Astrocyte (in vitro differentiated cells and primary cell): ENCODE measurements at regions not wholly inside any gene's neighbourhood (a gene's known extent, or its start where the extent isn't known, plus 50 kb on each side); places are given as distances from the start of the nearest gene placed in this dataset.
"Not testable (repeated sequence)": the region's sequence is repeated elsewhere in the genome, so short reads cannot be mapped to it uniquely, and the experiment has no call there.

ENCODE experiments used
- DNase-seq: peaks from one replicate; pipeline ENCODE4 v3.0.0-alpha.2; 2010; ENCODE audit warnings: low read depth
- FAIRE-seq: peaks from 2 replicates; lab custom pipeline; 2011; peaks lifted over from hg19 to GRCh38; lab: Jason Lieb, UNC
- H2AFZ ChIP-seq: 2 replicates; pipeline ENCODE4 v1.6.0; 2012; ENCODE audit warnings: low read depth, low read length, inconsistent platforms
- H3K27ac ChIP-seq: 2 replicates; pipeline ENCODE4 v1.5.1; 2011; ENCODE audit warnings: low read depth, low read length, inconsistent platforms
- H3K27me3 ChIP-seq: 2 replicates; pipeline ENCODE4 v1.6.0; 2011; ENCODE audit warnings: low read length, inconsistent platforms; ENCODE audit not compliant: insufficient read depth
- H3K36me3 ChIP-seq: 2 replicates; pipeline ENCODE4 v1.5.1; 2011; ENCODE audit warnings: low read length, inconsistent platforms; ENCODE audit not compliant: insufficient read depth
- H3K4me1 ChIP-seq: 2 replicates; pipeline ENCODE4 v1.5.1; 2011; ENCODE audit warnings: low read length, inconsistent platforms; ENCODE audit not compliant: insufficient read depth
- H3K4me2 ChIP-seq: 2 replicates; pipeline ENCODE4 v1.6.0; 2012; ENCODE audit warnings: low read length, inconsistent platforms
- H3K4me3 ChIP-seq: 2 replicates; pipeline ENCODE4 v1.5.1; 2011; ENCODE audit warnings: low read depth, mild to moderate bottlenecking, low read length, inconsistent platforms; ENCODE audit not compliant: insufficient read depth
- H3K79me2 ChIP-seq: 2 replicates; pipeline ENCODE4 v1.6.0; 2012; ENCODE audit warnings: mild to moderate bottlenecking, low read length, inconsistent platforms; ENCODE audit not compliant: insufficient read depth
- H3K9ac ChIP-seq: 2 replicates; pipeline ENCODE4 v1.6.0; 2012; ENCODE audit warnings: mild to moderate bottlenecking, low read length, inconsistent platforms
- H3K9me3 ChIP-seq: 2 replicates; pipeline ENCODE4 v1.5.1; 2012; ENCODE audit warnings: low read depth, mild to moderate bottlenecking, low read length, inconsistent platforms; ENCODE audit not compliant: insufficient read depth
- H4K20me1 ChIP-seq: 2 replicates; pipeline ENCODE4 v1.6.0; 2012; ENCODE audit warnings: low read length, inconsistent platforms; ENCODE audit not compliant: insufficient read depth
- H3K27ac Mint-ChIP-seq: one replicate; pipeline ENCODE4 v1.8.0; 2021; ENCODE audit warnings: mild to moderate bottlenecking, mixed read lengths; ENCODE audit not compliant: unreplicated experiment
- H3K27me3 Mint-ChIP-seq: one replicate; pipeline ENCODE4 v1.8.0; 2021; ENCODE audit warnings: low read depth, mixed read lengths; ENCODE audit not compliant: unreplicated experiment
- H3K36me3 Mint-ChIP-seq: one replicate; pipeline ENCODE4 v1.8.0; 2021; ENCODE audit warnings: low read depth, mixed read lengths; ENCODE audit not compliant: unreplicated experiment
- H3K4me1 Mint-ChIP-seq: one replicate; pipeline ENCODE4 v1.8.0; 2021; ENCODE audit warnings: low read depth, mixed read lengths; ENCODE audit not compliant: unreplicated experiment
- H3K4me3 Mint-ChIP-seq: one replicate; pipeline ENCODE4 v1.8.0; 2021; ENCODE audit warnings: mild to moderate bottlenecking, moderate library complexity, mixed read lengths; ENCODE audit not compliant: unreplicated experiment
- H3K9me3 Mint-ChIP-seq: one replicate; pipeline ENCODE4 v1.8.0; 2021; ENCODE audit warnings: mild to moderate bottlenecking, mixed read lengths; ENCODE audit not compliant: unreplicated experiment
- EZH2 ChIP-seq: IDR thresholded peaks from 2 replicates; pipeline ENCODE4 v1.6.1; 2012; ENCODE audit warnings: mild to moderate bottlenecking, low read length, inconsistent platforms; ENCODE audit not compliant: insufficient read depth
- TF ChIP-seq, protein P1 (sequence below): IDR thresholded peaks from 2 replicates; pipeline ENCODE4 v1.5.1; 2011; ENCODE audit warnings: low read depth, mild to moderate bottlenecking, inconsistent platforms, low read length, moderate library complexity; ENCODE audit not compliant: insufficient read depth

DNA sequence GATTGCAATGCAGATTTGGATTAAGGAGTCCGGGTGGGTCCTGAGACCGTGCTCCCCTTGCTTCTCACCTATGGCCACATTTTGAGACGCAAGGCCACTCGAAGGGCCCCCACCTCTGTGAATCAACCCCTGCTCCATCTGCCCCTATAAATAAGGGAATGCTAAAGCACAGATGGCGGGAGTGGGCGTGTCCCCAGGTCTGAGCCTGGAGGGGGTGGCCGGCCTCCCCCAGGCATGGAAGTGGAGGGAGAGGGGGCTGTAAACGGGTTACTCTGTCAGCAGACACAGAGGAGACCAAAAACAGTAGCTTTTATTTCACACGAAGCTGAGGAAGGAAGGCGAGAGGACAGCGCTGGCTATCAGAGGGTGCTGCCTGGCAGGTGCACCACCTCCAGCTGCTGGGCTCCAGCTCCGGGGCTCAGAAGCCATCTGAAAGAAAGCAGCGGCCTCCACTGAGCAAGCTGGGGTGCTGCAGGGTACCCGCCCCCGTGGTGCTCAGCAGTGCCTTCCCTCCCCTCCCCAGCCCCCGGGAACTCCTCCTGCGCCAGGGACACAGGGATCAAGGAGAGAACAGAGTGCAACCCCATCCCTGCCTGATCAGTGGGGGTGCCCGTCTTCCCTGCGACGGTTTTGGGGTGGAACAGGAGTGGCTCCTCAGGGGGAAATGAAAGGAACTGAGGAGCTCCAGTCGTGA lies 56.7 kb upstream of the RAB6C start:
- no peak for TF ChIP-seq EZH2
- TF ChIP-seq, protein P1, sequence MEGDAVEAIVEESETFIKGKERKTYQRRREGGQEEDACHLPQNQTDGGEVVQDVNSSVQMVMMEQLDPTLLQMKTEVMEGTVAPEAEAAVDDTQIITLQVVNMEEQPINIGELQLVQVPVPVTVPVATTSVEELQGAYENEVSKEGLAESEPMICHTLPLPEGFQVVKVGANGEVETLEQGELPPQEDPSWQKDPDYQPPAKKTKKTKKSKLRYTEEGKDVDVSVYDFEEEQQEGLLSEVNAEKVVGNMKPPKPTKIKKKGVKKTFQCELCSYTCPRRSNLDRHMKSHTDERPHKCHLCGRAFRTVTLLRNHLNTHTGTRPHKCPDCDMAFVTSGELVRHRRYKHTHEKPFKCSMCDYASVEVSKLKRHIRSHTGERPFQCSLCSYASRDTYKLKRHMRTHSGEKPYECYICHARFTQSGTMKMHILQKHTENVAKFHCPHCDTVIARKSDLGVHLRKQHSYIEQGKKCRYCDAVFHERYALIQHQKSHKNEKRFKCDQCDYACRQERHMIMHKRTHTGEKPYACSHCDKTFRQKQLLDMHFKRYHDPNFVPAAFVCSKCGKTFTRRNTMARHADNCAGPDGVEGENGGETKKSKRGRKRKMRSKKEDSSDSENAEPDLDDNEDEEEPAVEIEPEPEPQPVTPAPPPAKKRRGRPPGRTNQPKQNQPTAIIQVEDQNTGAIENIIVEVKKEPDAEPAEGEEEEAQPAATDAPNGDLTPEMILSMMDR, result no peak
- Histone ChIP-seq H3K4me2 (no peak overlapping the region), H3K79me2 (no peaks in the 10 kb centered on the region), H3K9ac (no peak overlapping the region), H3K4me1 (peaks cover 2% of the 10 kb centered on the region), H4K20me1 (no peaks in the 10 kb centered on the region), H3K36me3 (no peaks in the 10 kb centered on the region), H3K27me3 (no peaks in the 10 kb centered on the region), H2AFZ (no peak overlapping the region), H3K4me3 (no peak overlapping the region), H3K27ac (no peak overlapping the region), H3K9me3 (peaks cover 5% of the 10 kb centered on the region)
- Mint-ChIP-seq H3K27ac (no peak overlapping the region), H3K9me3 (peaks cover 18% of the 10 kb centered on the region), H3K36me3 (peaks cover 2% of the 10 kb centered on the region), H3K27me3 (peaks cover 31% of the 10 kb centered on the region), H3K4me3 (no peak overlapping the region), H3K4me1 (peaks cover 2% of the 10 kb centered on the region)
- FAIRE-seq (no peak), DNase-seq (no peak)

GRCh38 chr2:129923265-129924091 lies 56.0 kb upstream of the RAB6C start:
- FAIRE-seq, result peak; percentile 54
- Histone ChIP-seq H3K79me2 (no peaks in the 10 kb centered on the region), H4K20me1 (no peaks in the 10 kb centered on the region), H3K27ac (no peak overlapping the region), H3K4me3 (no peak overlapping the region), H3K27me3 (no peaks in the 10 kb centered on the region), H2AFZ (peak overlapping the region; percentile 26), H3K4me2 (peak overlapping the region; percentile 57), H3K9me3 (no peaks in the 10 kb centered on the region), H3K36me3 (no peaks in the 10 kb centered on the region), H3K4me1 (peaks cover 2% of the 10 kb centered on the region), H3K9ac (no peak overlapping the region)
- peaks cover 16% of the 10 kb centered on the region for H3K9me3 Mint-ChIP-seq
- peaks cover 2% of the 10 kb centered on the region for H3K36me3 Mint-ChIP-seq
- DNase-seq, result peak; percentile 13
- H3K27ac Mint-ChIP-seq, result no peak overlapping the region
- TF ChIP-seq EZH2, result peak; percentile 19
- TF ChIP-seq, protein P1, result peak; percentile 62
- H3K27me3 Mint-ChIP-seq, result peaks cover 36% of the 10 kb centered on the region
- H3K4me1 Mint-ChIP-seq, result peaks cover 2% of the 10 kb centered on the region
- no peak overlapping the region for H3K4me3 Mint-ChIP-seq

DNA sequence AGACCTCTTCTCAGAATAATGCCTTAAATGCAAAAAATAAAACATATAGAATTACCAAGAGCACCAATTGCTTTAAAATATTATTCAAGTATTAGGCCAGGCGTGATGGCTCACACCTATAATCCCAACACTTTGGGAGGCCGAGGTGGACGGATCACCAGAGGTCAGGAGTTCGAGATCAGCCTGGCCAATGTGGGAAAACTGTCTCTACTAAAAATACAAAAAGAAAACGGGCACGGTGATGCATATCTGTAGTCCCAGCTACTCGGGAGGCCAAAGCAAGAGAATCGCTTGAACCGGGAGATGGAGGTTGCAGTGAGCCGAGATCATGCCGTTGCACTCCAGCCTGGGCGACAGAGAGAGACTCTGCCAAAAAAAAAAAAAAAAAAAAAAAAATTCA lies 55.4 kb upstream of the RAB6C start:
- H3K4me1 Mint-ChIP-seq, H3K4me3 Mint-ChIP-seq, H3K27ac ChIP-seq, H3K9me3 ChIP-seq, H4K20me1 ChIP-seq, H3K9ac ChIP-seq, H3K27ac Mint-ChIP-seq, H3K4me1 ChIP-seq, H3K27me3 ChIP-seq, H2AFZ ChIP-seq, H3K36me3 Mint-ChIP-seq, H3K79me2 ChIP-seq, DNase-seq, H3K4me2 ChIP-seq, H3K4me3 ChIP-seq, H3K36me3 ChIP-seq, FAIRE-seq: not testable (repeated sequence)
- H3K27me3 Mint-ChIP-seq, result peaks cover 38% of the 10 kb centered on the region
- peaks cover 13% of the 10 kb centered on the region for H3K9me3 Mint-ChIP-seq
